ENCODE measurements at regions not wholly inside any gene's neighbourhood (a gene's known extent, or its start where the extent isn't known, plus 50 kb on each side); places are given as distances from the start of the nearest gene placed in this dataset.
"Not testable (repeated sequence)": the region's sequence is repeated elsewhere in the genome, so short reads cannot be mapped to it uniquely, and the experiment has no call there.

DNA sequence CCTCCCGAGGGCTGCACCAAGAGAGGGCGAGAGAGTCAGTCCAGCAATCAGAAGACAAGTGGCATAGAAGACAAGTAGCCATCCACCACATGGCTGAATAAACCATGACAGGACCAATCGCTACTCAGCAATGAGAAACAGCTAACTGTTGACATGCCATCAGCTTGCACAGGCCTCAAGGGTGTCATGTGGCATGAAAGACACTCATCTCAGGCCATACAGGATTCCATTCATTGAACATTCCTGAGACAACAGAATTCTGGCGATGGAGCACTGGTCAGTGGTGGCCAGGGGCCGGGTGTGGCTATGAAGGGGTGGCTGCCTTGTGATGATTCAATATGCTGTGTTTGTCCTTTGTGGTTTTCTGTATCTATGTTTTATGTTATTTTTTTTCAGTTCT, 182.0 kb downstream of the ADRA2C start:
- TF ChIP-seq, protein P1, sequence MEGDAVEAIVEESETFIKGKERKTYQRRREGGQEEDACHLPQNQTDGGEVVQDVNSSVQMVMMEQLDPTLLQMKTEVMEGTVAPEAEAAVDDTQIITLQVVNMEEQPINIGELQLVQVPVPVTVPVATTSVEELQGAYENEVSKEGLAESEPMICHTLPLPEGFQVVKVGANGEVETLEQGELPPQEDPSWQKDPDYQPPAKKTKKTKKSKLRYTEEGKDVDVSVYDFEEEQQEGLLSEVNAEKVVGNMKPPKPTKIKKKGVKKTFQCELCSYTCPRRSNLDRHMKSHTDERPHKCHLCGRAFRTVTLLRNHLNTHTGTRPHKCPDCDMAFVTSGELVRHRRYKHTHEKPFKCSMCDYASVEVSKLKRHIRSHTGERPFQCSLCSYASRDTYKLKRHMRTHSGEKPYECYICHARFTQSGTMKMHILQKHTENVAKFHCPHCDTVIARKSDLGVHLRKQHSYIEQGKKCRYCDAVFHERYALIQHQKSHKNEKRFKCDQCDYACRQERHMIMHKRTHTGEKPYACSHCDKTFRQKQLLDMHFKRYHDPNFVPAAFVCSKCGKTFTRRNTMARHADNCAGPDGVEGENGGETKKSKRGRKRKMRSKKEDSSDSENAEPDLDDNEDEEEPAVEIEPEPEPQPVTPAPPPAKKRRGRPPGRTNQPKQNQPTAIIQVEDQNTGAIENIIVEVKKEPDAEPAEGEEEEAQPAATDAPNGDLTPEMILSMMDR (IDR thresholded peaks at IDR 0.05), result not testable (repeated sequence)
- not testable (repeated sequence) for TF ChIP-seq ZFX (IDR thresholded peaks at IDR 0.05; ENCODE audit: borderline replicate concordance)

Measured in 22Rv1 (cell line).